LHCN-M2 (cell line): ENCODE measurements at regions not wholly inside any gene's neighbourhood (a gene's known extent, or its start where the extent isn't known, plus 50 kb on each side); places are given as distances from the start of the nearest gene placed in this dataset.
"Not testable (repeated sequence)": the region's sequence is repeated elsewhere in the genome, so short reads cannot be mapped to it uniquely, and the experiment has no call there.

Source experiments
- DNase-seq: peaks from one replicate; pipeline ENCODE4 v3.0.0-alpha.2; 2012; ENCODE audit warnings: low read depth

- DNase-seq: peak; percentile 26
These were observed 60.2 kb downstream of the LSMEM1 start for GRCh38 chr7:112540839-112541577.

DNA sequence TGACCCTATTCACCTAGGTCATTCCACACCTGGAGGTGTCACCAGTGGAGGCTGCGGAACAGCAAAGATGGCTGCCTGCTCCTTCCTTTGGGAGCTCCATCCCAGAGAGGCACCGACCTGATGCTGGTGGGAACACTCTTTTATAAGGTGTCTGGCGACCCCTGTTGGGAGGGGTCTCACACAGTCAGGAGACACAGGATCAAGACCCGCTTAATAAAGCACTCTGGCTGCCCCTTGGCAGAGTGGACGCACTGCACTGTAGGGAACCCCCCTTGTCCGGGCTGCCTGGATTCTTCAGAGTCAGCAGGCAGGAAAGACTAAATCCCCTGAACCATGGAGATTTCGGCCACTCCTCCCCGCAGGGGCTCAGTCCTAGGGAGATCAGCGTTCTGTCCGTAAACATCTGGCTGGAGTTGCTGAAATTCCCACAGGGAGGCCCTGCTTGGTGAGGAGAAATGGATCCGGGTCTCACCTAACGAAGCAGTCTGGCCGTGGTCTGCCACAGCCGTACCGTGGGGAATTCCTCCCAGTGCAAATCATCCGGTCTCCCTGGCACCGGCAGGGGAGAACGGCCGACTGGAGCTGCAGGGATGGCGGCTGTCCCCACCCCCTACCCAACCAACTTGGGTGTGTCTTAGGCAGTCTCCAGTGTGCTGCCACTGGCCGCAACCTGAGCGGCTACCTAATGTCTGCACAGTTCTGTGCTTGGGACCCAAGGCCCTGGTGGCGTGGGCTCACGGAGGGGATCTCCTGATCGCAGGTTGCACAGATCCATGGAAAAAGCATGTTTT, 66.1 kb downstream of the LSMEM1 start:
- DNase-seq: no peak

- DNase-seq: no peak
These were observed 67.1 kb downstream of the LSMEM1 start for GRCh38 chr7:112547916-112548315.

DNA sequence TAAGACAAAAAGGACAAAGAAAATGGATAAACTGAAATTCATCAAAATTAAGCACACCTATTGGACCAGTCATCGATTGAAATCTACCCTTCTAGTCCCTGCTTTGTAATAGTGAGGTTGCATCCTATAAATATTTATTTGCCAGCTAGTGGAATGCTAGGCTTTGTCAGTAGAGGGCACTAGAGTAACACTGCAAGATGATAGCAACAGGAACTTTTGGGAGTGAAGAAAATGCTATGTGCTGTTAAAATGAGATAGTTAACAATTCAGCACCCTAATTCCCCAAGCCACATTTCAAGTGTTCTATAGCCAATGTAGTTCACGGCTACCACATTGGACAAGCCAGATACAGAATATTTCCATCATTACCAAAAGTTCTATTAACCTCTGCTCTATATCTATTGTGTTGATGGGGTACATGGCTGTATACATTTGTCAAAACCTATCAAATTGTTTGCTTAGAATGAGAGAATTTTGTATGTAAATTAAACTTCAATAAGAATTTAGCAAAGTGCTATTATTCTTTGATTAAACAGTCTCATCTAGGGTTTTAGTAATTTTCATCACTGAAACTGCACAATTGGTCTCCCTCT, 69.8 kb downstream of the LSMEM1 start:
- peak; percentile 69 for DNase-seq

GRCh38 chr7:112551521-112551920, 70.7 kb downstream of the LSMEM1 start:
- not testable (repeated sequence) for DNase-seq

GRCh38 chr7:112554591-112554990, 73.8 kb downstream of the LSMEM1 start:
- no peak for DNase-seq

GRCh38 chr7:112556633-112557032, 75.8 kb downstream of the LSMEM1 start:
- no peak for DNase-seq

GRCh38 chr7:112566442-112567324, 85.9 kb downstream of the LSMEM1 start:
- DNase-seq: no peak

- DNase-seq: no peak
These were observed 86.6 kb downstream of the LSMEM1 start for GRCh38 chr7:112567388-112567787.

DNA sequence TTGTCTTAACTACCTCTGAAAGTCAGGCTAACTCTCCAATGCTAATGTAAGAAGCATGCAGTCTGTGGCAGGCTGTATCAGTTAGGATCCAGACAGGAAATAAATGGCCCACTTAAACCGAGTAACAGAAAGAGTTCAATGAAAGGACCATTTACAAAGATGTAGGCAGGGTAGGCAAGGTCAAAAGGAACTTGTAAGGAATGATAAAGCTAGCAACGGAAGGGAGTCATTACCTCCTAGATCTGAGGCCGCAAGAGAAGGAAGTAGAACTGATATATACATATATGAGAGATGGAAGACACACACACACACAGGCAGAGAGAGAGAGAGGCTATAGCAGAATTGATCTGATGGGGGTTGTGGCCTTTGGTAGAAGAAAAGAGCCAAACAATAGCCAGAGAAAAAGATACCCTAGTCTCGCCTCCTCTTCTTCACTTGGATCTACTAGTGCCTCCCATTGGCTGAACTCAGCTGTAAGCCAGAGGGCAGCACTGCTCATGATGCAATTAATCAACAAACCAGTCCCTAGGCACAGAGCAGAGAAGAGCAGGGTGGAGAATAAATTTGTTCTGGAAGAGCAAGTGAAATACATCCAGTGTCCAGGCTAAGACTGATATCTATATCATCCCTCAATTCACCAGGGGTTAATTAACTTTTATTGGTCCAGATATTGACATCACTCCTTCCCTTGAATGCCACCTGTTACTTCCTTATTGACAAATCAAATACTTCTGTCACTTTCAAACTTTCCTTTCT, 91.2 kb downstream of the LSMEM1 start:
- DNase-seq: no peak

DNA sequence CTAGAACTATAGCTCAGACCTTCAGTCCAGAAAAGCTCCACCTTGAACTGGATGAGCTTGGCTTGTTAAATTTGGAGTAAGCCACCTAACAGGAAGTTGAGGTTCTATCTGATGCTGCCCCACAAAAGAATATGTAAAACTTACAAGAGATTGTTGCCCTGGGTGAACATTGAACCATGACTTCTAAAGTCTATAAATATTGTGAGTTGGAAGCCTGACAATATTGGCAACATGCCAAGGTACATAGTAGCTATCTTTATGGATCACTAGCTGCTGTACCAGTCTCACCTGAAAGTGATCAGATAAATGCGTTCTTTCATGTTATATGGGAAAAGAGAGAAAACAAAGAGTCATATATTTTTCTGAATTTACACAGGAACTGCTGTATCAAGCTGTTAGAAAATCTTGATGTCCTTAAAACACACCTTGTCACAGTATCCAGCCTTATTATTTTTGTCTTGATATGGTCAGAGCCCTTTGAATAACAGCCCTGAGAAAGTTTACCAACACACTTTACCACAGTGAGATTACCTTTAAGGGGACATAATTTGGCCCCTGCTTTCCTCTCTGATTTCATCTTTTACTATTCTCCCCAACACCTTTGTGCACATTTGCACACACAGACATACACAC, 92.0 kb downstream of the LSMEM1 start:
- DNase-seq: no peak

- peak; percentile 12 for DNase-seq
These were observed 92.7 kb downstream of the LSMEM1 start for GRCh38 chr7:112573302-112574039.

DNA sequence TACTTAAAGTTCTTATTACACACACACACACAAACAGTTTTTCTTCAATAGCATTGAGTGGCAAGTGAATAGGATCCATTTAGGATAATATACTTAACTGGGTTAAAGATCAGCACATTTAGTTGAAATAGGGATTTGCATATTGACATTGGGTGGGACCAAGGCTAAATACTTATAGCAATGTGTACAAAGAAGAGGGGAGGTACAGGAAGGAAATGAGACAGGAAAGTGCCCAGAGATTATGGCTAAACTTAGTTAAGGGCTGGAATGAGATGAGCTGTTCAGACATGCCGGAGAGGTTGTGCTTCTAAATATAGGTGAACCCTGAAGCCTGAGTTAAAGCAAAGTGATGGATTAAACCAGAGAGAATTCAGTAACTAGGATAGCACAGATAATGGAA, 95.1 kb downstream of the LSMEM1 start:
- no peak for DNase-seq

DNA sequence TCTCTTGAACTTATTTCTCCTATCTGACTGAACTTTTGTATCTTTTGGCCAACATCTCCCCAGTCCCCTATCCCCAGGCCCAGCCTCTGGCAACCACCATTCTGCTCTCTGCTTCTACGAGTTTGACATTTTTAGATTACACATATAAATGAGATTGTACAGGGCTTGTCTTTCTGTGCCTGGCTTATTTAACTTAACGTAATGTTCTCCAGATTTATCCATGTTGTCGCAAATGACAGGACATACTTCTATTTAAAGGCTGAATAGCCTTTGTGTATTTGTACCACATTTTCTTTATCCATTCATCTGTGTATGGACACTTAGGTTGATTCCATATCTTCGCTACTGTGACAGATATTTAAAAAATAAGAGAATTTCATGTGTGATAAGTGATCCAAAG, 98.6 kb downstream of the LSMEM1 start:
- DNase-seq: no peak

GRCh38 chr7:112580717-112581435, 100.1 kb downstream of the LSMEM1 start:
- DNase-seq: no peak

DNA sequence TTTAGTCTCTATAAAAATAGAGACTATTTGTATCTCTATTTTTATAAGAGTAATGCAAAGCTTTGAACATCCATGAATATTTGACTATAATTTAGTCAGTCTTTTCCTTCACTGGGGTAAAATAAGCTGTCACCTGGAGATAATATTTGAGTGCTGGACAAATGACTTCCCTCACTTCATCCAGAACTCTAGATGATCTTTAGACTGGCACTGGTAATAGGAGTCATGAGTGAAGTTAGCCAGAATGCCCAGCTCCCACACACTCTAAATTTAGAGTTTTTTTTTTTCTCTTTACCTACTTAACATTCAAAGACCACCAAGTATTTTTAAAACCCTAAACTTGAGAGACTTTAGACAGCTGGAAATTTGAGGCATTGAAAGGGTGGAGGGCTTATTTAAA, 100.7 kb downstream of the LSMEM1 start:
- no peak for DNase-seq

GRCh38 chr7:112584290-112584689, 103.5 kb downstream of the LSMEM1 start:
- no peak for DNase-seq

DNA sequence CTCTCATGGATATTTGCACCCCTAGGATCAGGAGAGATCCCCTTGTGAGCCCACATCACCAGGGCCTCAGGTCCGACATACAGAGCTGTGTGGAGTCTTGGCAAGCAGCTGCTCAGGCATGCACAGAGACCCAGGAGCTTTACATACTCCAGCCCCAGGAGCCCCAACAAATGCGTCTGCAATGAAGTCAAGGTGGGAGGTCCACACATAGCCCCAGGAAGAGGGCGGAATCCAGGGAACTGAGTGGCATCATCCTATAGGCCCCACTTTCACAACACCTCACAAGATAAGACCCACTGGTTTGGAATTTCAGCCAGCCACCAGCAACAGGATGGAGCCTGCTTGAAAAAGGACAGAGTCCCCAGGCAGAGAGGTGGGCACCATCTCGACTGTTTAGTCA, 106.7 kb downstream of the LSMEM1 start:
- DNase-seq: no peak
